Urinary bladder (tissue), 4 donors: ENCODE measurements at regions not wholly inside any gene's neighbourhood (a gene's known extent, or its start where the extent isn't known, plus 50 kb on each side); places are given as distances from the start of the nearest gene placed in this dataset. TPM values are rescaled to one million over a fixed set of nuclear protein-coding genes. Genes with fewer than 3 reads are reported as not detected.
"Not testable (repeated sequence)": the region's sequence is repeated elsewhere in the genome, so short reads cannot be mapped to it uniquely, and the experiment has no call there.

Source experiments
- DNase-seq: peaks from one replicate; pipeline ENCODE4 v3.0.0-alpha.2; 2015; ENCODE audit errors: extremely low spot score
- H3K27ac ChIP-seq: one replicate; pipeline ENCODE4 v1.5.1; 2013; ENCODE audit warnings: low read depth, mild to moderate bottlenecking, moderate library complexity
- H3K36me3 ChIP-seq: one replicate; pipeline ENCODE4 v1.6.1; 2013; ENCODE audit warnings: mild to moderate bottlenecking, moderate library complexity; ENCODE audit not compliant: insufficient read depth
- H3K4me1 ChIP-seq: one replicate; pipeline ENCODE4 v1.6.1; 2013; ENCODE audit warnings: mild to moderate bottlenecking, moderate library complexity; ENCODE audit not compliant: insufficient read depth
- H3K4me3 ChIP-seq: one replicate; pipeline ENCODE4 v1.5.1; 2013; ENCODE audit warnings: low read depth, low read length
- WGBS: extraction: QIAGEN DNeasy Blood & Tissue Kit; methylation state at CpG from one replicate; pipeline ENCODE4 v1.1.7; 2013; 5-methylcytosine and 5-hydroxymethylcytosine counted together
- small RNA-seq: library from RNA; depleted of rRNA; stranded (forward); fragments of <200 nt; gene quantifications from one replicate; pipeline ENCODE3, GENCODE V24; 2014
- donor health status: healthy with polysubstance abuse.
- donor health status: healthy.

- H3K27ac ChIP-seq = no peak overlapping the region
- no peak overlapping the region for H3K4me3 ChIP-seq
- no peaks in the 10 kb centered on the region for H3K4me1 ChIP-seq
- 25% methylated on average over 4 of the region's 4 CpGs for WGBS
- H3K36me3 ChIP-seq = no peaks in the 10 kb centered on the region
- no peak for DNase-seq
Observed at GRCh38 chr10:113498997-113499396, 53.9 kb upstream of the HABP2 start.

- no peak for DNase-seq
- H3K4me3 ChIP-seq = no peak overlapping the region
- no peaks in the 10 kb centered on the region for H3K4me1 ChIP-seq
- no peaks in the 10 kb centered on the region for H3K36me3 ChIP-seq
- WGBS = 82% methylated on average over 5 of the region's 5 CpGs
- H3K27ac ChIP-seq = no peak overlapping the region
Observed at GRCh38 chr10:113499806-113500205, 53.0 kb upstream of the HABP2 start.

GRCh38 chr10:113501031-113501430, 51.8 kb upstream of the HABP2 start:
- not testable (repeated sequence) for H3K4me1 ChIP-seq, H3K4me3 ChIP-seq, H3K27ac ChIP-seq, H3K36me3 ChIP-seq, DNase-seq
- 92% methylated on average over 6 of the region's 6 CpGs for WGBS

Small RNA genes lying in the stretch of these regions (small RNA-seq; reads per million reads assigned to genes)
- gene RNU7-165P = not detected
